ENCODE measurements at regions not wholly inside any gene's neighbourhood (a gene's known extent, or its start where the extent isn't known, plus 50 kb on each side); places are given as distances from the start of the nearest gene placed in this dataset.

DNA sequence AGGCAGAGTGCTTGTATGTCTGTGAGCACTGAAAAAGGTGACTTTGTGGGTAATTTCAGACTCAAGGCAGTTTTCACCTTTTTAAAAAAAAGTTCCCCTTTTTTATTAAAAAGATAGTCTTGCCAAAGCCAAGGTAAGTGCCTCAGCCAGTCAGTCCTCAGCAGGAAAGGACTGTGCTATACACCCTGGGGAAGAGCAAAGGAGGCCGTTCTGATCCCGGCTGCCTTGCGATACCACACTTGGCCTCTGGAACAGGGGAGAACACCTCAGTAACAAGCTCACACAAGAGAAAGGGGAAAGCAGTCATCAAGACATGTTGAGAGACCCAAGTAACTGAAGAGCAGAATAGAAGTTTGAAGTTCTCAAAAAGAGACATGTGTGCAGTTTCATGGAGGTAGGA, 541.7 kb downstream of the BCOR start:
- TF ChIP-seq, protein P1, sequence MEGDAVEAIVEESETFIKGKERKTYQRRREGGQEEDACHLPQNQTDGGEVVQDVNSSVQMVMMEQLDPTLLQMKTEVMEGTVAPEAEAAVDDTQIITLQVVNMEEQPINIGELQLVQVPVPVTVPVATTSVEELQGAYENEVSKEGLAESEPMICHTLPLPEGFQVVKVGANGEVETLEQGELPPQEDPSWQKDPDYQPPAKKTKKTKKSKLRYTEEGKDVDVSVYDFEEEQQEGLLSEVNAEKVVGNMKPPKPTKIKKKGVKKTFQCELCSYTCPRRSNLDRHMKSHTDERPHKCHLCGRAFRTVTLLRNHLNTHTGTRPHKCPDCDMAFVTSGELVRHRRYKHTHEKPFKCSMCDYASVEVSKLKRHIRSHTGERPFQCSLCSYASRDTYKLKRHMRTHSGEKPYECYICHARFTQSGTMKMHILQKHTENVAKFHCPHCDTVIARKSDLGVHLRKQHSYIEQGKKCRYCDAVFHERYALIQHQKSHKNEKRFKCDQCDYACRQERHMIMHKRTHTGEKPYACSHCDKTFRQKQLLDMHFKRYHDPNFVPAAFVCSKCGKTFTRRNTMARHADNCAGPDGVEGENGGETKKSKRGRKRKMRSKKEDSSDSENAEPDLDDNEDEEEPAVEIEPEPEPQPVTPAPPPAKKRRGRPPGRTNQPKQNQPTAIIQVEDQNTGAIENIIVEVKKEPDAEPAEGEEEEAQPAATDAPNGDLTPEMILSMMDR (IDR thresholded peaks at IDR 0.05), result no peak
- ATAC-seq (ENCODE audit: low FRiP score), result no peak
- no peak for DNase-seq (ENCODE audit: low spot score)

DNA sequence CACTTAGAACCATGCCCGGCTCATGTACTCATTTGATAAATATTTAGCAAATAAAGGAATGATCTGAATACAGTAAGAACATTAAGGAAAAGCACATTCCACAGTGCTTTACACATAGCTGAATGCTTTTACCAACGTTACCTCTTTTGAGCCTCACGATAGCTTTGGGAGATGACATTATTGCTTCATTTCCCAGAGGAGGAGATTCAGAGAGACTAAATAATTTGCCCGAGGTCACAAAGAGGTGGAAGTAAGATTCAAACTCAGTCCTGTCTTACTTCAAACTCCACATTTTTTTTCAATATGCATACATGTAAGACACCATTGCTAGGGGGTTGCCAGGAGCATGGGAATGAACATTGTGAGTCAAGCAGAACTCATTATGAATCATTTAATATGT, 538.5 kb downstream of the BCOR start:
- TF ChIP-seq, protein P1 (IDR thresholded peaks at IDR 0.05), result no peak
- ATAC-seq (ENCODE audit: low FRiP score) (no peak), DNase-seq (ENCODE audit: low spot score) (no peak)

DNA sequence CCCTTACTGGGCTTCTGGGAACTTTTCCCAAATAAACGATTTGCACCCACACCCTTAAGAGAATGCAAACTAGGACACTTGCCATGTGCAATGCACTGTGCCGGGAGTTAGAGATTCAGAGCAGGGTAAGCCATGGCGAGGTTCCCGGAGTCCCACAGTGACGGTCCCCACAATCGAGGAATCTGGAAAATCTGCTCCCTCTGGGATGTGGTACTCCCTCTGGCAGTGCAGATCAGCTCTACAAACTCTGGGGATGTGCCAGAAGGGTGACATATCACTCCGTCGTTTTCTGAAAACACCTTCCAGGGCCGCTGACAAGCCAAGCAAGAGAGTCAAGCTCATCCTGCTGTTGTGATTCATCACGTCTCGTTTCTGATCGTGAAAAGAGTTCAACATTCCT, 537.5 kb downstream of the BCOR start:
- no peak for ATAC-seq (ENCODE audit: low FRiP score)
- TF ChIP-seq, protein P1 (IDR thresholded peaks at IDR 0.05), result no peak
- no peak for DNase-seq (ENCODE audit: low spot score)

DNA sequence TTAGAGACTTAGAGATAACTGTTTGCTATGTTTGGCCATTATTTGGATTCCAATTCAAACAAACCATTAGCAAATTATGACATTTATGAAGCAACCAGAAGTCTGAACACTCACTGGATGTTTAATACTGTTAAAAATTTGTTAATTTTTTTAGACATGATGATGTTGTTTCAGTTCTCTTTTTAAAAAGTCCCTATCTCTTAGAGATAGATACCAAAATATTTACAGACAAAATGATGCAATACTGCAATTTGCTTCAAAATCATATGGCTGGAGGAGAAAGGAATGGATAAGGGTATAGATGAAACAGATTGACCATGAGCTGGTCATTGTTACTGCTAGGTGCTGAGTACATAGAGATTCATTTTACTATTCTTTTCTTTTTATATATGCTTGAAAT, 534.6 kb downstream of the BCOR start:
- TF ChIP-seq, protein P1 (IDR thresholded peaks at IDR 0.05), result no peak
- DNase-seq (ENCODE audit: low spot score) (no peak), ATAC-seq (ENCODE audit: low FRiP score) (no peak)

DNA sequence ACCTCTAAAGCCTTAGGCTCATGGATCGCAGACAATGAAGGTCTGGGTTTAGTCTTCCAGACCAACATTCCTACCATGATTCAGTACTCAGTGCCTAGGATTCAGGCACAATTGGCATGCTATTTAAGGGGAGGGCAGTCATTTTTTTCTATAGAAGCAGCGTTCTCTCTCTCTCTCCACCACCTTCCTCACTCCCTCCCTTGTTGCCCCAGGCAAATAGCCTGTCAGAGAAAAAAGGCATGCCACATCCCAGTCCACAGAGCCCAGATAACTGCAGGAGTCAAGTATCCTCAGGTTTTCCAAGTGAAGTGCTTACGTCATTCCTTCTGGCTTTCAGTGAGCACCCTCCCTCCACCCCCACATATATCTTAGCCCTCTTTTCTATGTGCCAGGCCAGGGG, 533.0 kb downstream of the BCOR start:
- ATAC-seq (ENCODE audit: low FRiP score), result no peak
- TF ChIP-seq, protein P1 (IDR thresholded peaks at IDR 0.05), result no peak
- no peak for DNase-seq (ENCODE audit: low spot score)

DNA sequence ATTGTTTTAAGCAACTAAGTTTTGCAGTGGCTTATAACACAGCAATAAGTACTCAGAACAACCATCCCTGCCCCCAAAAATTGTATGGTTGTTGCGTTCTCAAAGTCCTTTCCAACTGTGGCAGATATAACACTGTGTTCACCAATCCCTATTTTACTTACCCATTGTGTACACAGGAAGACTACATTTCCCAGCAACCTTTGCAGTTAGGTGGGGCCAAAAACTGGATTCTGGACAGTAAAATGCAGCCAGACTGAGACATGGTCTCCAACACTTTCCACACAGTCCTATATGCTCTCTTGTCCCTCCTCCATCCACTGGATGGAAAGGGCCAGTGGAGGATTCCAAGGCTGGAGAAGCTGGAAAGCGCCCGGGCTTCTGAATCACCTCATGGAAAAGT, 523.6 kb downstream of the BCOR start:
- DNase-seq (ENCODE audit: low spot score), result no peak
- no peak for ATAC-seq (ENCODE audit: low FRiP score)

More for the DNA sequence above, 523.6 kb downstream of the BCOR start:
- TF ChIP-seq, protein P1 (IDR thresholded peaks at IDR 0.05), result no peak
